SK-N-SH treated with all-trans-retinoic acid at 6 μM for 48 hours (cell line): ENCODE measurements at regions not wholly inside any gene's neighbourhood (a gene's known extent, or its start where the extent isn't known, plus 50 kb on each side); places are given as distances from the start of the nearest gene placed in this dataset.

Experiments
- CREB5 ChIP-seq: fragments of 250-450 bp; sonication (Bioruptor Pico); IDR thresholded peaks from 2 replicates; pipeline ENCODE4 v1.5.1; 2020; ENCODE audit warnings: low read depth, mild to moderate bottlenecking, moderate library complexity
- ESRRG ChIP-seq: fragments of 250-450 bp; sonication (Bioruptor Pico); IDR thresholded peaks from 2 replicates; pipeline ENCODE4 v1.6.1; 2021; ENCODE audit warnings: mild to moderate bottlenecking
- SNAI2 ChIP-seq: fragments of 250-450 bp; sonication (Bioruptor Pico); IDR thresholded peaks from 2 replicates; pipeline ENCODE4 v1.5.0; 2020; ENCODE audit warnings: mild to moderate bottlenecking, moderate library complexity
- TSHZ2 ChIP-seq: fragments of 250-450 bp; sonication (Bioruptor Pico); IDR thresholded peaks from 2 replicates; pipeline ENCODE4 v1.5.0; 2020; ENCODE audit warnings: mild to moderate bottlenecking, moderate library complexity
- ZFP30 ChIP-seq: fragments of 450-650 bp; formaldehyde crosslinking; IDR thresholded peaks from 2 replicates; pipeline ENCODE4 v1.5.0; 2022; ENCODE audit warnings: mild to moderate bottlenecking, moderate library complexity

GRCh38 chr14:98018628-98019027 is 1221.4 kb downstream of the VRK1 start:
- TF ChIP-seq CREB5 (CRISPR knock-in tag) (no peak), ESRRG (CRISPR knock-in tag) (no peak), SNAI2 (CRISPR knock-in tag) (no peak), TSHZ2 (no peak), ZFP30 (CRISPR knock-in tag) (no peak)
